ENCODE measurements at regions not wholly inside any gene's neighbourhood (a gene's known extent, or its start where the extent isn't known, plus 50 kb on each side); places are given as distances from the start of the nearest gene placed in this dataset.

DNA sequence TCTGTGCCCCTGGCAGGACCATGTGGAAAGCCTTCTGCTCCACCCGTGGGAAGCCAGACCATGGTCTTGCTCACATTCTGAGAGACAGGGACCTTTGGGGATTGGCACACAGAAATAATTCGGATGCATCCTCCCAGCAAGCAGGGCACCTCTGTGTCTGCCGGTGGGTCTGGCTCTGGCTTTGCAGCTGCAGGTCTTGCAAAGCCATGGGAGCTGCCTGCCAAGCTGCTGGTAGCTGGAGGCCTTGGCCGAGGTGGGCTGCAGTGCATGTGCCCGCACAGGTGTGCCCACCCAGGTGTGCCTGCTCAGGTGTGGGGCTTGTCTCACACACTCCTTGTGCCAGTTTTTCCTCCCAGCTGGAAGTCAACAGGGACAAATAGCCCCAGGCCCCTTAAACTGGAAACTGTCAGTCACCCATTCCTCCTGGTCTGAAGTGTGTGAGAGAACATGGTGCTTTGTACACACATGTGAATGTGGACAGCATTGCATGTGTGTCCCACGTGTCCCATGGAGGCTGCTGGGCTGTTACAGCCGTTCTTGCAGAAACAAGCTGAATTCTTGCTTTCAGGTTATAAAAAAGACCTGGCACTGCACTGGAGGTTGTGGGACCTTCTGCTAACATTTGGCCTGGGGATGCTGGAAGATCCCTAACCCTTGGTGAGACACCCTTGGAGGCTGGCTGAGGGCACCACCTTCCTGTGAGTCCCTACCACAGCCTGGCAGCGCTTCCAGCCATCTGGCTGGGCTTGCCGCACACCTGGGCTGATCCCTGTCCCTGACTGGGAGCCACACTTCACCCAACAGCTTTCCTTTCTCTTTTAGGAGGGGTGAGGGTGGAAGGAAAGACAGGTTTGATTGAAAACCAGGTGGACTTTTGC lies 54.9 kb upstream of the SMOC2 start:
- Histone ChIP-seq H3K4me1 (no peaks in the 10 kb centered on the region), H3K27ac (no peak overlapping the region), H3K36me3 (no peaks in the 10 kb centered on the region), H3K4me3 (no peak overlapping the region), H3K27me3 (ENCODE audit: low read depth) (peaks cover 15% of the 10 kb centered on the region), H3K9me3 (no peaks in the 10 kb centered on the region)
- intact Hi-C loops (cut with DNase I) = no loop called here
- no peak for DNase-seq
- no peak for TF ChIP-seq CTCF (IDR thresholded peaks at IDR 0.05)
- no peak for ATAC-seq

DNA sequence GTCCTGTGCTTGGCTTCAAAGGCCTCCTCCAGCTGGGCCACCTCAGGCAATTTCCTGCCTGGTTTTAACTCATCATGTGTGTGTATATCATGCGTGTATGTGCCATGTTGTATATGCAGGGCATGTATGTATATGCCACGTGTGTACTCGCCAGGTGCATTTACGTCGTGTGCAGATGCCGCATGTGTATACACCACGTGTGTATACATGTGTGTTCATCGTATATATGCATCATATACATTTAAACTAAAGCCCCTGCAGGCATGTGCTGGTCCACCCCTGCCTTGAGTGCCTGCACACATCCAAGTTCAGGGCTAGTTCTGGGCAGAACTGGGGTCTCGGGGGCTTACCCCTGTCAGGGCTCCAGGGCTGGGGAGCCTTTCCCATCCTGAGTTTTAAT lies 54.0 kb upstream of the SMOC2 start:
- DNase-seq = no peak
- Histone ChIP-seq H3K9me3 (no peaks in the 10 kb centered on the region), H3K27me3 (ENCODE audit: low read depth) (peaks cover 15% of the 10 kb centered on the region), H3K27ac (no peak overlapping the region), H3K36me3 (no peaks in the 10 kb centered on the region), H3K4me3 (no peak overlapping the region), H3K4me1 (no peaks in the 10 kb centered on the region)
- no peak for TF ChIP-seq CTCF (IDR thresholded peaks at IDR 0.05)
- intact Hi-C loops (cut with DNase I) = no loop called here
- no peak for ATAC-seq

GRCh38 chr6:168387426-168387825 lies 53.6 kb upstream of the SMOC2 start:
- intact Hi-C loops (cut with DNase I) = no loop called here
- Histone ChIP-seq H3K27me3 (ENCODE audit: low read depth) (peaks cover 15% of the 10 kb centered on the region), H3K4me3 (no peak overlapping the region), H3K27ac (no peak overlapping the region), H3K4me1 (no peaks in the 10 kb centered on the region), H3K9me3 (no peaks in the 10 kb centered on the region), H3K36me3 (no peaks in the 10 kb centered on the region)
- no peak for DNase-seq
- no peak for TF ChIP-seq CTCF (IDR thresholded peaks at IDR 0.05)
- ATAC-seq = no peak

- no peak overlapping the region for H3K4me3 ChIP-seq
- DNase-seq = no peak
- H3K27me3 ChIP-seq (ENCODE audit: low read depth) = peaks cover 15% of the 10 kb centered on the region
- no peaks in the 10 kb centered on the region for H3K36me3 ChIP-seq
- H3K9me3 ChIP-seq = no peaks in the 10 kb centered on the region
- H3K4me1 ChIP-seq = no peaks in the 10 kb centered on the region
- H3K27ac ChIP-seq = no peak overlapping the region
- intact Hi-C loops (cut with DNase I) = no loop called here
- ATAC-seq = no peak
- no peak for TF ChIP-seq CTCF (IDR thresholded peaks at IDR 0.05)
Measured at GRCh38 chr6:168387911-168388310, 53.1 kb upstream of the SMOC2 start.

- DNase-seq = no peak
- intact Hi-C loops (cut with DNase I) = no loop called here
Measured at GRCh38 chr6:168388641-168389633, 52.0 kb upstream of the SMOC2 start.

More at GRCh38 chr6:168388641-168389633, 52.0 kb upstream of the SMOC2 start:
- no peak for TF ChIP-seq CTCF (IDR thresholded peaks at IDR 0.05)
- Histone ChIP-seq H3K9me3 (no peaks in the 10 kb centered on the region), H3K4me3 (no peak overlapping the region), H3K27ac (no peak overlapping the region), H3K4me1 (no peaks in the 10 kb centered on the region), H3K27me3 (ENCODE audit: low read depth) (peaks cover 15% of the 10 kb centered on the region), H3K36me3 (no peaks in the 10 kb centered on the region)
- no peak for ATAC-seq

All from lower lobe of right lung (tissue), 2 donors.